ENCODE measurements at regions not wholly inside any gene's neighbourhood (a gene's known extent, or its start where the extent isn't known, plus 50 kb on each side); places are given as distances from the start of the nearest gene placed in this dataset.

DNA sequence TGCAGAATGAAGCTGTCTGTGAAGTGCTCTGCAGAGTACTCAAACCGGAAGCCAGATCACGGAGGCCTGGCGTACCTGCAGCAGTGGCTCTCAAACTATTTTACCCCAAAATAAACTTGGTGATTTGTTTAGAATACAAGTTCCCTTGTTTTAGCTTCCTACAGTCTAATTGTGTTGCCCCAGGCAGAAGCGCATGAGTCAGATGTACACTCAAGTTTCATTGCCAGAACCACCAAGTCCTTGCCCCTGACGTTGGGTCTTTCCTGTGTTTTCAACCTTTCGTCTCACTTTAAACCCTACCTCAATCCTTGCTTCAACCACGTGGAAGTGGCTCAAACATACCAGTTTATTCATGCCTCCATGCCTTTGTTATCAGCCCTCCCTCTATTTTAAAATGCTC lies 66.2 kb upstream of the SLC7A11 start:
- no peak for TF ChIP-seq TCF12 (IDR thresholded peaks at IDR 0.05; ENCODE audit: low read depth)
- TF ChIP-seq, protein P1, sequence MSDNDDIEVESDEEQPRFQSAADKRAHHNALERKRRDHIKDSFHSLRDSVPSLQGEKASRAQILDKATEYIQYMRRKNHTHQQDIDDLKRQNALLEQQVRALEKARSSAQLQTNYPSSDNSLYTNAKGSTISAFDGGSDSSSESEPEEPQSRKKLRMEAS (IDR thresholded peaks at IDR 0.05): no peak
- no peak for TF ChIP-seq EP300 (IDR thresholded peaks at IDR 0.05; ENCODE audit: borderline replicate concordance)
- TF ChIP-seq, protein P2, sequence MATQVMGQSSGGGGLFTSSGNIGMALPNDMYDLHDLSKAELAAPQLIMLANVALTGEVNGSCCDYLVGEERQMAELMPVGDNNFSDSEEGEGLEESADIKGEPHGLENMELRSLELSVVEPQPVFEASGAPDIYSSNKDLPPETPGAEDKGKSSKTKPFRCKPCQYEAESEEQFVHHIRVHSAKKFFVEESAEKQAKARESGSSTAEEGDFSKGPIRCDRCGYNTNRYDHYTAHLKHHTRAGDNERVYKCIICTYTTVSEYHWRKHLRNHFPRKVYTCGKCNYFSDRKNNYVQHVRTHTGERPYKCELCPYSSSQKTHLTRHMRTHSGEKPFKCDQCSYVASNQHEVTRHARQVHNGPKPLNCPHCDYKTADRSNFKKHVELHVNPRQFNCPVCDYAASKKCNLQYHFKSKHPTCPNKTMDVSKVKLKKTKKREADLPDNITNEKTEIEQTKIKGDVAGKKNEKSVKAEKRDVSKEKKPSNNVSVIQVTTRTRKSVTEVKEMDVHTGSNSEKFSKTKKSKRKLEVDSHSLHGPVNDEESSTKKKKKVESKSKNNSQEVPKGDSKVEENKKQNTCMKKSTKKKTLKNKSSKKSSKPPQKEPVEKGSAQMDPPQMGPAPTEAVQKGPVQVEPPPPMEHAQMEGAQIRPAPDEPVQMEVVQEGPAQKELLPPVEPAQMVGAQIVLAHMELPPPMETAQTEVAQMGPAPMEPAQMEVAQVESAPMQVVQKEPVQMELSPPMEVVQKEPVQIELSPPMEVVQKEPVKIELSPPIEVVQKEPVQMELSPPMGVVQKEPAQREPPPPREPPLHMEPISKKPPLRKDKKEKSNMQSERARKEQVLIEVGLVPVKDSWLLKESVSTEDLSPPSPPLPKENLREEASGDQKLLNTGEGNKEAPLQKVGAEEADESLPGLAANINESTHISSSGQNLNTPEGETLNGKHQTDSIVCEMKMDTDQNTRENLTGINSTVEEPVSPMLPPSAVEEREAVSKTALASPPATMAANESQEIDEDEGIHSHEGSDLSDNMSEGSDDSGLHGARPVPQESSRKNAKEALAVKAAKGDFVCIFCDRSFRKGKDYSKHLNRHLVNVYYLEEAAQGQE (IDR thresholded peaks at IDR 0.05; ENCODE audit: low read depth): no peak

DNA sequence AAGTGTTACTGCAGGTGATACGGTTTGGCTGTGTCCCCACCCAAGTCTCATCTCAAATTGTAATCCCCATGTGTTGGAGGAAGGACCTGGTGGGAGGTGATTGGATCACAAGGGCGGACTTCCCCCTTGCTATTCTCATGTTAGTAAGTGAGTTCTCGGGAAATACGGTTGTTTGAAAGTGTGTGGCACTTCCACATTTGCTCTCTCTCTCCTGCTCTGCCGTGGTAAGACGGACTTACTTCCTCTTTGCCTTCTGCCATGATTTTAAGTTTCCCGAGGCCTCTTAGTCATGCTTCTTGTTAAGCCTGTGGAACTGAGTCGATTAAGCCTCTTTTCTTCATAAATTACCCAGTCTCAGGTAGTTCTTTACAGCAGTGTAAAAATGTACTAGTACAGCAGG lies 65.2 kb upstream of the SLC7A11 start:
- no peak for TF ChIP-seq EP300 (IDR thresholded peaks at IDR 0.05; ENCODE audit: borderline replicate concordance)
- TF ChIP-seq, protein P3, sequence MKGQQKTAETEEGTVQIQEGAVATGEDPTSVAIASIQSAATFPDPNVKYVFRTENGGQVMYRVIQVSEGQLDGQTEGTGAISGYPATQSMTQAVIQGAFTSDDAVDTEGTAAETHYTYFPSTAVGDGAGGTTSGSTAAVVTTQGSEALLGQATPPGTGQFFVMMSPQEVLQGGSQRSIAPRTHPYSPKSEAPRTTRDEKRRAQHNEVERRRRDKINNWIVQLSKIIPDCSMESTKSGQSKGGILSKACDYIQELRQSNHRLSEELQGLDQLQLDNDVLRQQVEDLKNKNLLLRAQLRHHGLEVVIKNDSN (IDR thresholded peaks at IDR 0.05): no peak
- TF ChIP-seq TCF12 (IDR thresholded peaks at IDR 0.05; ENCODE audit: low read depth): no peak
- no peak for TF ChIP-seq CREB1 (IDR thresholded peaks at IDR 0.05; ENCODE audit: low read depth)
- TF ChIP-seq RAD21 (IDR thresholded peaks at IDR 0.05; ENCODE audit: low read depth): no peak
- TF ChIP-seq, protein P2 (IDR thresholded peaks at IDR 0.05; ENCODE audit: low read depth): no peak
- TF ChIP-seq EGR1 (IDR thresholded peaks at IDR 0.05): no peak
- TF ChIP-seq CEBPB (IDR thresholded peaks at IDR 0.05): no peak
- no peak for TF ChIP-seq FOXM1 (IDR thresholded peaks at IDR 0.05; ENCODE audit: borderline replicate concordance, low read depth)
- TF ChIP-seq NFIC (IDR thresholded peaks at IDR 0.05): no peak

DNA sequence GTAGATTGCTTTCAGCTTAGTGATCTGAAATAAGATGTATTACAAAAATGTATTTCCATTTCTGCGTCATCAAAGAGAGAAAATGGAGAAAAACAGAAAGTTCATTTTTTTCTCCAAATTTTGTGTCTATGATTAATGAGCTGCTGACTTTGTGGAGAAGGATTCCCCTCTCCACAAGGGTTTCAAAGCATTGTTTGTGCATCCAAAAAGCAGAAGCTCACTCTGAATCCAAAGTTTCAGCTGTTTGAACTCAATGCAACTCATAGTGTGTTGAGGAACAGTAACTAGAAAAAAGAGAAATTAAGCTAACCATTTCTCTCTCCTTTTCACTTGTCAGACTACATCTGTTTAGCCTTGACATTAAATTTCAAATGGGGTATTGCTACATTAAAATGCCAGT lies 62.9 kb upstream of the SLC7A11 start:
- no peak for TF ChIP-seq EP300 (IDR thresholded peaks at IDR 0.05; ENCODE audit: borderline replicate concordance)

DNA sequence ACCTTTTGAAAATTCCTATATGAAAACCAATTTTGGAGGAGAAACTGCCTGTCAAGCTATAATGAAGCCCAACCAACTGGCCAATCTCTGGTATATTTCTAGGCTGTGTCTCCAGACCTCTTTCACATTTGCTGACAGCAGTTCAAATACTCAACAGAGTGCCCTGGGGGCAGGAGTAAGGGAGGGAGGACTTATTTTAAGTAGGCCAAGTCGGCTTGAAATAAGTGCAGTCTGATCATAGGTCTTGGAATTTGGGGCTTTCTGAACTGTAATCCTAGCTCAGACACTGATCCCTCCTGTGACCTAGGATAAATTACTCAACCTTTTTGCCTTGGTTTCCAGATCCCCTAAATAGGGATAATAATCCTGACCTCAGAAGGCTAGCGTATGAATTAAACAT lies 59.4 kb upstream of the SLC7A11 start:
- no peak for TF ChIP-seq ZBTB7A (IDR thresholded peaks at IDR 0.05; ENCODE audit: low read depth)
- TF ChIP-seq FOXM1 (IDR thresholded peaks at IDR 0.05; ENCODE audit: borderline replicate concordance, low read depth): no peak
- no peak for TF ChIP-seq EP300 (IDR thresholded peaks at IDR 0.05; ENCODE audit: borderline replicate concordance)
- TF ChIP-seq CREB1 (IDR thresholded peaks at IDR 0.05; ENCODE audit: low read depth): no peak
- TF ChIP-seq, protein P3 (IDR thresholded peaks at IDR 0.05): no peak
- TF ChIP-seq YY1 (IDR thresholded peaks at IDR 0.05; ENCODE audit: low read depth): no peak
- TF ChIP-seq, protein P1 (IDR thresholded peaks at IDR 0.05): no peak
- TF ChIP-seq EGR1 (IDR thresholded peaks at IDR 0.05): no peak
- no peak for TF ChIP-seq TCF12 (IDR thresholded peaks at IDR 0.05; ENCODE audit: low read depth)
- no peak for TF ChIP-seq CEBPB (IDR thresholded peaks at IDR 0.05)
- no peak for TF ChIP-seq RAD21 (IDR thresholded peaks at IDR 0.05; ENCODE audit: low read depth)
- TF ChIP-seq TAF1 (IDR thresholded peaks at IDR 0.05; ENCODE audit: low read depth): no peak
- no peak for TF ChIP-seq NFIC (IDR thresholded peaks at IDR 0.05)

DNA sequence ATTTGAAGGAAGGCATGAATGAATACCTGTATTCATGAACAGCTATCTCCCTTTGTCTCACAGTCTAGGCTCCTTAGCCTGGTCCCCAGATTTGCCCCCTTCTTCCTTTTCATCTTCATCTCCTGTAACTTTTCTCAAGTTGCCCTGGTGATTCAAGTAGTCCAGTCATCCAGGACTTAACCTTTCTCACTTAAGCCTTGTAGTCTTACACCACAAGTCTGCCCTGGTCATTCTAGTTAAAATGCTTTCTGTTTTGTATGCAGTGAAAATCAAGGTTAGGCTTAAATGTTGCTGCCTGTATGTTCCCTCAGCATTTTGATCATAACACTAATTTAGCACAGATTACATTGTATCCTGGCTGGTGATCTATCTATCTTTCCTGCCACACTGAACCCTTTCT lies 58.5 kb upstream of the SLC7A11 start:
- TF ChIP-seq FOXM1 (IDR thresholded peaks at IDR 0.05; ENCODE audit: borderline replicate concordance, low read depth) (no peak), CEBPB (IDR thresholded peaks at IDR 0.05) (no peak), NFIC (IDR thresholded peaks at IDR 0.05) (no peak), TCF12 (IDR thresholded peaks at IDR 0.05; ENCODE audit: low read depth) (no peak), YY1 (IDR thresholded peaks at IDR 0.05; ENCODE audit: low read depth) (no peak), CREB1 (IDR thresholded peaks at IDR 0.05; ENCODE audit: low read depth) (no peak), EP300 (IDR thresholded peaks at IDR 0.05; ENCODE audit: borderline replicate concordance) (no peak)
- TF ChIP-seq, protein P1 (IDR thresholded peaks at IDR 0.05): no peak

DNA sequence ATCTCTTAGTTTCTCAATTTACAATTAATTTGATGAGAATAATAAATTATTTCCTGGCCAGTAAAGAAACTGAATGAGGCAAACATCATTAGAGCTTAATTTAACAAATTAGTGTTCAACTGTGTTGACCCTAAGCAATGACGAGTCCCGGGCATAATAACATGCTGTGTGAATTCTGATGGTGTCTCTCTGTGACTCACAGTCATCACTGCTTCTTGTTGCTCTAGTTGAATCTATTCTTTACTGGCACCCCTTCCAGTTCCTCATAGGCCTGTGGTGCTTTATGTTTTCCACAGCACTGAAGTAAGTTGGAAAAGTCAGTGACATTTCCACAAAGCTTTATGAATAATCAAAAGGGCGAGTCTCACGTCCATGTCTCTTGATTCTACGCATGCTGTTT lies 57.7 kb upstream of the SLC7A11 start:
- TF ChIP-seq, protein P1 (IDR thresholded peaks at IDR 0.05): no peak
- TF ChIP-seq CREB1 (IDR thresholded peaks at IDR 0.05; ENCODE audit: low read depth) (no peak), NFIC (IDR thresholded peaks at IDR 0.05) (no peak), EP300 (IDR thresholded peaks at IDR 0.05; ENCODE audit: borderline replicate concordance) (no peak), CEBPB (IDR thresholded peaks at IDR 0.05) (no peak), ZBTB7A (IDR thresholded peaks at IDR 0.05; ENCODE audit: low read depth) (no peak), EGR1 (IDR thresholded peaks at IDR 0.05) (no peak), TCF12 (IDR thresholded peaks at IDR 0.05; ENCODE audit: low read depth) (no peak), YY1 (IDR thresholded peaks at IDR 0.05; ENCODE audit: low read depth) (no peak), TEAD4 (IDR thresholded peaks at IDR 0.05) (no peak), RAD21 (IDR thresholded peaks at IDR 0.05; ENCODE audit: low read depth) (no peak)
- TF ChIP-seq, protein P2 (IDR thresholded peaks at IDR 0.05; ENCODE audit: low read depth): no peak
- TF ChIP-seq, protein P3 (IDR thresholded peaks at IDR 0.05): no peak

Measured in Ishikawa (cell line).